Dermis blood vessel endothelial cell (primary cell): ENCODE measurements at regions not wholly inside any gene's neighbourhood (a gene's known extent, or its start where the extent isn't known, plus 50 kb on each side); places are given as distances from the start of the nearest gene placed in this dataset.
"Not testable (repeated sequence)": the region's sequence is repeated elsewhere in the genome, so short reads cannot be mapped to it uniquely, and the experiment has no call there.

Source experiments
- DNase-seq: peaks from one replicate; pipeline ENCODE4 v3.0.0; 2010

- no peak for DNase-seq
Observed at GRCh38 chr11:45000918-45001317, 50.2 kb upstream of the TP53I11 start.

- DNase-seq, result no peak
Observed at GRCh38 chr11:45001466-45002165, 50.9 kb upstream of the TP53I11 start.

GRCh38 chr11:45005106-45005505, 54.4 kb upstream of the TP53I11 start:
- DNase-seq, result no peak

GRCh38 chr11:45007011-45007410, 56.3 kb upstream of the TP53I11 start:
- DNase-seq, result no peak

- not testable (repeated sequence) for DNase-seq
Observed at GRCh38 chr11:45015983-45016382, 65.3 kb upstream of the TP53I11 start.

GRCh38 chr11:45016446-45016845, 65.8 kb upstream of the TP53I11 start:
- not testable (repeated sequence) for DNase-seq

GRCh38 chr11:45017329-45017728, 66.6 kb upstream of the TP53I11 start:
- DNase-seq, result peak; percentile 13

- DNase-seq, result peak; percentile 38
Observed at GRCh38 chr11:45021001-45021400, 70.3 kb upstream of the TP53I11 start.

GRCh38 chr11:45021692-45022141, 71.0 kb upstream of the TP53I11 start:
- DNase-seq, result peak; percentile 49

GRCh38 chr11:45022294-45023064, 71.8 kb upstream of the TP53I11 start:
- no peak for DNase-seq

GRCh38 chr11:45023065-45023365, 72.3 kb upstream of the TP53I11 start:
- no peak for DNase-seq

GRCh38 chr11:45024316-45024715, 73.6 kb upstream of the TP53I11 start:
- DNase-seq, result no peak

GRCh38 chr11:45024846-45025588, 74.3 kb upstream of the TP53I11 start:
- DNase-seq, result no peak

GRCh38 chr11:45025716-45026492, 75.2 kb upstream of the TP53I11 start:
- DNase-seq, result peak; percentile 99

GRCh38 chr11:45026835-45027234, 76.2 kb upstream of the TP53I11 start:
- no peak for DNase-seq

- DNase-seq, result no peak
Observed at GRCh38 chr11:45027312-45027711, 76.6 kb upstream of the TP53I11 start.

- DNase-seq, result no peak
Observed at GRCh38 chr11:45028911-45029682, 78.4 kb upstream of the TP53I11 start.

GRCh38 chr11:45030778-45031177, 80.1 kb upstream of the TP53I11 start:
- no peak for DNase-seq

- no peak for DNase-seq
Observed at GRCh38 chr11:45031912-45032519, 81.3 kb upstream of the TP53I11 start.

- no peak for DNase-seq
Observed at GRCh38 chr11:45035413-45035812, 84.7 kb upstream of the TP53I11 start.

- no peak for DNase-seq
Observed at GRCh38 chr11:45036010-45036409, 85.3 kb upstream of the TP53I11 start.

- DNase-seq, result no peak
Observed at GRCh38 chr11:45036733-45037132, 86.0 kb upstream of the TP53I11 start.
